ENCODE measurements at regions not wholly inside any gene's neighbourhood (a gene's known extent, or its start where the extent isn't known, plus 50 kb on each side); places are given as distances from the start of the nearest gene placed in this dataset.
"Not testable (repeated sequence)": the region's sequence is repeated elsewhere in the genome, so short reads cannot be mapped to it uniquely, and the experiment has no call there.

- no peak for ATAC-seq
- DNase-seq, result no peak
- no peak overlapping the region for H3K27ac Mint-ChIP-seq
- no peaks in the 10 kb centered on the region for H3K36me3 Mint-ChIP-seq
- CTCF ChIA-PET, result no interaction called here
- H3K27me3 Mint-ChIP-seq, result no peaks in the 10 kb centered on the region
- no peaks in the 10 kb centered on the region for H3K4me1 Mint-ChIP-seq
- no peak overlapping the region for H3K4me3 Mint-ChIP-seq
- H3K9me3 Mint-ChIP-seq (ENCODE audit: low read depth), result no peaks in the 10 kb centered on the region
These were observed 159.7 kb downstream of the MEX3B start for GRCh38 chr15:81886080-81886479.

GRCh38 chr15:81885135-81885534, 160.7 kb downstream of the MEX3B start:
- DNase-seq, result no peak
- Mint-ChIP-seq H3K9me3 (ENCODE audit: low read depth) (no peaks in the 10 kb centered on the region), H3K4me1 (no peaks in the 10 kb centered on the region), H3K4me3 (no peak overlapping the region), H3K27ac (no peak overlapping the region), H3K36me3 (no peaks in the 10 kb centered on the region), H3K27me3 (no peaks in the 10 kb centered on the region)
- CTCF ChIA-PET, result no interaction called here
- ATAC-seq, result no peak

- ATAC-seq (no peak), DNase-seq (no peak)
- H3K27me3 Mint-ChIP-seq, result no peaks in the 10 kb centered on the region
- H3K4me1 Mint-ChIP-seq, result no peaks in the 10 kb centered on the region
- no peaks in the 10 kb centered on the region for H3K9me3 Mint-ChIP-seq (ENCODE audit: low read depth)
- no peak overlapping the region for H3K4me3 Mint-ChIP-seq
- H3K27ac Mint-ChIP-seq, result no peak overlapping the region
- H3K36me3 Mint-ChIP-seq, result no peaks in the 10 kb centered on the region
- CTCF ChIA-PET, result no interaction called here
These were observed 163.3 kb downstream of the MEX3B start for GRCh38 chr15:81882504-81882903.

GRCh38 chr15:81880833-81881232, 165.0 kb downstream of the MEX3B start:
- H3K36me3 Mint-ChIP-seq, result no peaks in the 10 kb centered on the region
- DNase-seq (no peak), ATAC-seq (no peak)
- peaks cover 2% of the 10 kb centered on the region for H3K9me3 Mint-ChIP-seq (ENCODE audit: low read depth)
- no peak overlapping the region for H3K4me3 Mint-ChIP-seq
- H3K27ac Mint-ChIP-seq, result no peak overlapping the region
- H3K4me1 Mint-ChIP-seq, result no peaks in the 10 kb centered on the region
- H3K27me3 Mint-ChIP-seq, result no peaks in the 10 kb centered on the region
- CTCF ChIA-PET, result no interaction called here

GRCh38 chr15:81880314-81880713, 165.5 kb downstream of the MEX3B start:
- CTCF ChIA-PET, result no interaction called here
- H3K27me3 Mint-ChIP-seq, result no peaks in the 10 kb centered on the region
- H3K4me3 Mint-ChIP-seq, result no peak overlapping the region
- no peak overlapping the region for H3K27ac Mint-ChIP-seq
- no peaks in the 10 kb centered on the region for H3K4me1 Mint-ChIP-seq
- H3K36me3 Mint-ChIP-seq, result no peaks in the 10 kb centered on the region
- peaks cover 2% of the 10 kb centered on the region for H3K9me3 Mint-ChIP-seq (ENCODE audit: low read depth)
- no peak for ATAC-seq
- DNase-seq, result no peak

- H3K9me3 Mint-ChIP-seq (ENCODE audit: low read depth); H3K36me3 Mint-ChIP-seq; H3K27ac Mint-ChIP-seq; ATAC-seq; H3K4me3 Mint-ChIP-seq; H3K27me3 Mint-ChIP-seq; H3K4me1 Mint-ChIP-seq; CTCF ChIA-PET; DNase-seq: not testable (repeated sequence)
These were observed 170.1 kb downstream of the MEX3B start for GRCh38 chr15:81875717-81876116.

- H3K36me3 Mint-ChIP-seq; H3K9me3 Mint-ChIP-seq (ENCODE audit: low read depth); ATAC-seq; H3K4me1 Mint-ChIP-seq; H3K27me3 Mint-ChIP-seq; H3K27ac Mint-ChIP-seq; CTCF ChIA-PET; H3K4me3 Mint-ChIP-seq; DNase-seq: not testable (repeated sequence)
These were observed 175.1 kb downstream of the MEX3B start for GRCh38 chr15:81870746-81871106.

GRCh38 chr15:81870062-81870745, 175.6 kb downstream of the MEX3B start:
- H3K4me3 Mint-ChIP-seq; ATAC-seq; H3K9me3 Mint-ChIP-seq (ENCODE audit: low read depth); H3K27ac Mint-ChIP-seq; H3K27me3 Mint-ChIP-seq; CTCF ChIA-PET; DNase-seq; H3K36me3 Mint-ChIP-seq; H3K4me1 Mint-ChIP-seq: not testable (repeated sequence)

GRCh38 chr15:81869161-81869954, 176.5 kb downstream of the MEX3B start:
- ATAC-seq (no peak), DNase-seq (no peak)
- Mint-ChIP-seq H3K36me3 (no peaks in the 10 kb centered on the region), H3K27me3 (no peaks in the 10 kb centered on the region), H3K4me1 (no peaks in the 10 kb centered on the region), H3K4me3 (no peak overlapping the region), H3K27ac (no peak overlapping the region), H3K9me3 (ENCODE audit: low read depth) (no peaks in the 10 kb centered on the region)
- CTCF ChIA-PET, result no interaction called here

GRCh38 chr15:81865850-81866537, 179.8 kb downstream of the MEX3B start:
- ATAC-seq (no peak), DNase-seq (no peak)
- Mint-ChIP-seq H3K27me3 (no peaks in the 10 kb centered on the region), H3K27ac (no peak overlapping the region), H3K4me3 (no peak overlapping the region), H3K9me3 (ENCODE audit: low read depth) (no peaks in the 10 kb centered on the region), H3K4me1 (no peaks in the 10 kb centered on the region), H3K36me3 (no peaks in the 10 kb centered on the region)
- CTCF ChIA-PET, result no interaction called here

- no peak overlapping the region for H3K27ac Mint-ChIP-seq
- CTCF ChIA-PET, result no interaction called here
- H3K27me3 Mint-ChIP-seq, result no peaks in the 10 kb centered on the region
- DNase-seq (no peak), ATAC-seq (no peak)
- no peak overlapping the region for H3K4me3 Mint-ChIP-seq
- H3K9me3 Mint-ChIP-seq (ENCODE audit: low read depth), result no peaks in the 10 kb centered on the region
- no peaks in the 10 kb centered on the region for H3K36me3 Mint-ChIP-seq
- no peaks in the 10 kb centered on the region for H3K4me1 Mint-ChIP-seq
These were observed 182.7 kb downstream of the MEX3B start for GRCh38 chr15:81863162-81863561.

GRCh38 chr15:81859737-81860516, 185.9 kb downstream of the MEX3B start:
- no peaks in the 10 kb centered on the region for H3K27me3 Mint-ChIP-seq
- H3K27ac Mint-ChIP-seq, result no peak overlapping the region
- no peak overlapping the region for H3K4me3 Mint-ChIP-seq
- no peak for ATAC-seq
- CTCF ChIA-PET, result no interaction called here
- H3K36me3 Mint-ChIP-seq, result no peaks in the 10 kb centered on the region
- H3K4me1 Mint-ChIP-seq, result no peaks in the 10 kb centered on the region
- H3K9me3 Mint-ChIP-seq (ENCODE audit: low read depth), result no peaks in the 10 kb centered on the region
- no peak for DNase-seq

- Mint-ChIP-seq H3K27ac (no peak overlapping the region), H3K4me1 (no peaks in the 10 kb centered on the region), H3K4me3 (no peak overlapping the region), H3K9me3 (ENCODE audit: low read depth) (no peaks in the 10 kb centered on the region), H3K36me3 (no peaks in the 10 kb centered on the region), H3K27me3 (no peaks in the 10 kb centered on the region)
- no peak for DNase-seq
- CTCF ChIA-PET, result no interaction called here
- no peak for ATAC-seq
These were observed 187.2 kb downstream of the MEX3B start for GRCh38 chr15:81858586-81858985.

Measured in activated CD8-positive, alpha-beta memory T cell treated with anti-CD3 and anti-CD28 coated beads, Interleukin-2, amount 10 ng/mL, durations not matched to agents 7 days and 5 days (primary cell).